Fibroblast of peridontal ligament (primary cell): ENCODE measurements at regions not wholly inside any gene's neighbourhood (a gene's known extent, or its start where the extent isn't known, plus 50 kb on each side); places are given as distances from the start of the nearest gene placed in this dataset.
A peak's percentile ranks its signal among the peaks of the same experiment; 100 is the strongest.
"Not testable (repeated sequence)": the region's sequence is repeated elsewhere in the genome, so short reads cannot be mapped to it uniquely, and the experiment has no call there.

Experiments used
- DNase-seq: peaks from one replicate; pipeline ENCODE4 v3.0.0-alpha.2; 2010; ENCODE audit errors: extremely low read depth

GRCh38 chr3:72536206-72536877 is 311.9 kb downstream of the SHQ1 start:
- no peak for DNase-seq

GRCh38 chr3:72535772-72536171 is 312.5 kb downstream of the SHQ1 start:
- no peak for DNase-seq

DNA sequence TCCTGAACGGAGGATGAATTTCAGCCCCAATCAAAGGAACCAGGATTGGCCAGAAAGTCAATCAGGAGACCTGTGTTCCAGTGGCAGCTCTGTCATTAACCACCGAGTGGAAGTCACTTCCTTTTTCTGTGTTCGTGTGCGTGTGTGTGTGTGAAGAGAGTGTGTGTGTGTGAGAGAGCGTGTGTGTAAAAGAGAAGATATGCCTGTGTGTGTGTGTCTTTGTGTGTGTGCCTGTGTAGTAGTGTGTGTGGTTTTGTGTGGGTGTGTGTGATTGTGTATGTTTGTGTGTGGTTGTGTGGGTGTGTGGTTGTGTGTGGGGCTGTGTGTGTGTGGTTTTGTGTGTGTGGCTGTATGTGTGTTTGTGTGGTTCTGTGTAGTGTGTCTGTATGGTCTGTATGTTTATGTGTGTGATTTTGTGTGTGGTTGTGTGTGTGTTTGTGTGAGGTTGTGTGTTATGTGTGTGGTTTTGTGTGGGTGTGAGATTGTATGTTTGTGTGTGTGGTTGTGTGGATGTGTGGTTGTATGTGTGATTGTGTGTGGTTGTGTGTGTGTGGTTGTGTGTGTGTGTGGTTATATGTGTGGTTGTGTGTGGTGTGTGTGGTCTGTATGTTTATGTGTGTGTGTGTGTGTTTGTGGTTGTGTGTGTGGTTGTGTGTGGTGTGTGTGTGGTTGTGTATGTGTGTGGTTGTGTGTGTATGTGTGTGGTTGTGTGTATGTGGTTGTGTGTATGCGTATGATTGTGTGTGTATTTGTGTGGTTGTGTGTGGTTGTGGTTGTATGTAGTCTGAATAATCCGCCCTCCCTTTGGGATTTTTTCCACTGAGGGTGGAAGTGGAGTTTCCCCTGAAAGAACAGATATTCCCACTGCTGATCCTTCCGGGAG is 314.4 kb downstream of the SHQ1 start:
- DNase-seq: no peak

- DNase-seq: peak; percentile 34
Measured at GRCh38 chr3:72530426-72530825, 317.8 kb downstream of the SHQ1 start.

- no peak for DNase-seq
Measured at GRCh38 chr3:72529081-72529480, 319.2 kb downstream of the SHQ1 start.

- DNase-seq: no peak
Measured at GRCh38 chr3:72523429-72524151, 324.7 kb downstream of the SHQ1 start.

DNA sequence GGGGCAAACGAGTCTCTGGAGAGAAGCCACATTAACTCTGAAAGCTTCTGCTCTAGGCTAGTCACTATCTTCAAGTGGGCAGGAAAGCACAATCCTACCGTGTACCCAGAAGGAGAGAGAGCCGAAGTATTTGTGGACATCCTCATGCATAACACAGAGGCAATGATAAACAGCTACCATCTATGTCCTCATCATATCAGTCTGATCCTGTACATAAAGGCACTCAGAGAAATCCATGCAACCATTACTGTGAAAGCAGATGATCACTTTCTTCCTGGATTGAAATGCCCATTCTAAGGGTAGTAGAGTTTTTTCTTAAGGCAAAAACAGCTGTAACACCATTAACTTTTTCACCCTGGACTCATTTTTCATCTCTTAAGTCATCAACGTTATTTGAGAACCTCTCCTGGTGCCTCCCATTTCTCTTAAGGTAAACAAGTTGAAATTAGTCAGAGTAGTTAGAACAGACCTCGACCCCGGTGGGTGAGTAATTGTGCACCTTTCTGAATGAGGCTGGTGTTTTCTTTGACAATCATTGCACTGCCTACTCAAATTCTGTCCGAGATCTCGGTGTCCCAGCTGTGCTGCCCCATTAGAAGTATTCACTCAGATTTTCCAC is 327.4 kb downstream of the SHQ1 start:
- DNase-seq: peak; percentile 20

- no peak for DNase-seq
Measured at GRCh38 chr3:72519946-72520604, 328.2 kb downstream of the SHQ1 start.

DNA sequence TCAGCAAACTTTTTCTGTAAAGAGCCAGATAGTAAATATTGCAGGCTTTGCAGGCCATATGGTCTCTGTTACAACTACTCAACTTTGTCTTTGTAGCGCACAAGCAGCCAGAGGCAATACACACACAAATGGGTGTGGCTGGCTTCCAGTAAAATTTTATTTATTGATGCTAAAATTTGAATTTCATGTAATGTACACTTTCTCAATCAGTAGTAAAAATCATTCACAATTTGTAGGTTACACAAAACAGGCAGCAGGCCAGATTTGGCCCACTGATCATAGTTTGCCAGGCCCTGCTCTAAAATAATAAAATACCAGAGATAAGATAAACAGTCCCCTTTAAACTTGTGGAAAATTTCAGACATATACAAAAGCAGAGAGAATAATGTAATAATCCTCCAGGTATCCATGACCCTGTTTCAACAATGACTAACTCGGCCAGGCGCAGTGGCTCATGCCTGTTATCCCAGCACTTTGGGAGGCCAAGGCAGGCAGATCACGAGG is 330.3 kb downstream of the SHQ1 start:
- no peak for DNase-seq

DNA sequence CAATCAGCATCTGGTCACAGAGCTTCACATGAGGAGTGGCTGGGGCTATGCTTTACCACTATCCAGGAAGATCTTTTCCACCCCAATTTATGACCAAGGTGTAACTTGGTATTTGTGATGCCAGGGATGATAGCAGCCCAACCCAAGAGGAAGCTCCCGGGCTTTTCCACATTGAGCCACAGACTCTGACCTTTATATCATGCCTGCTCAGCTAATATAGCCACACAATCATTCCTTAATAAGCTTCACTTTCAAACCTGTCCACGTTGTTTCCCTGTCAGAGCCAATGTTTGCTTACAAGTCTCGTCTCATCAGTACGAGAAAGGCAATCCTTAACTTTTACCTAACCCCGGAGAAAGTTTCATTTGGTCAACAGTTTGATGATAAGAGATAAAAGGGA is 330.9 kb downstream of the SHQ1 start:
- DNase-seq: no peak

GRCh38 chr3:72516361-72516760 is 331.9 kb downstream of the SHQ1 start:
- no peak for DNase-seq

- no peak for DNase-seq
Measured at GRCh38 chr3:72515941-72516340, 332.3 kb downstream of the SHQ1 start.

DNA sequence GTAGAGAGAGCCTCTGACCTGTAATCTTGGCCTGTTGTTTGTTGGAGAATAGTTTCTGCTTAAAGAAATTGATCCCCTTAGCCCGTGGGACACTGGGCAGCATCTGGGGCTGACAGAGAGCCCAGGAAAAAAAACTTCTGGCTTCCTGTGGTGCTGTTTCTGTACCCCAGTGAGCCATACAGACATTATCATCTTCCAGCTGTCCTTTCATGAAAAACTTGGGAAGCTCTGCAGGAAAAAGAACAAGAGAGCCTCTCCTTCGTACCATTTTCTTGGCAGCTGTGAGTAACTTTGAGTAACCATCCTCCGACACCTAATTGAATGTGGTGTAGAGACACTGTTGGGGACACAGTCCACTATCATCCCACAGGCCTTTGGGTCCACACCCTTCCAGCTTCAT is 333.0 kb downstream of the SHQ1 start:
- no peak for DNase-seq

GRCh38 chr3:72510247-72510646 is 338.0 kb downstream of the SHQ1 start:
- DNase-seq: no peak

DNA sequence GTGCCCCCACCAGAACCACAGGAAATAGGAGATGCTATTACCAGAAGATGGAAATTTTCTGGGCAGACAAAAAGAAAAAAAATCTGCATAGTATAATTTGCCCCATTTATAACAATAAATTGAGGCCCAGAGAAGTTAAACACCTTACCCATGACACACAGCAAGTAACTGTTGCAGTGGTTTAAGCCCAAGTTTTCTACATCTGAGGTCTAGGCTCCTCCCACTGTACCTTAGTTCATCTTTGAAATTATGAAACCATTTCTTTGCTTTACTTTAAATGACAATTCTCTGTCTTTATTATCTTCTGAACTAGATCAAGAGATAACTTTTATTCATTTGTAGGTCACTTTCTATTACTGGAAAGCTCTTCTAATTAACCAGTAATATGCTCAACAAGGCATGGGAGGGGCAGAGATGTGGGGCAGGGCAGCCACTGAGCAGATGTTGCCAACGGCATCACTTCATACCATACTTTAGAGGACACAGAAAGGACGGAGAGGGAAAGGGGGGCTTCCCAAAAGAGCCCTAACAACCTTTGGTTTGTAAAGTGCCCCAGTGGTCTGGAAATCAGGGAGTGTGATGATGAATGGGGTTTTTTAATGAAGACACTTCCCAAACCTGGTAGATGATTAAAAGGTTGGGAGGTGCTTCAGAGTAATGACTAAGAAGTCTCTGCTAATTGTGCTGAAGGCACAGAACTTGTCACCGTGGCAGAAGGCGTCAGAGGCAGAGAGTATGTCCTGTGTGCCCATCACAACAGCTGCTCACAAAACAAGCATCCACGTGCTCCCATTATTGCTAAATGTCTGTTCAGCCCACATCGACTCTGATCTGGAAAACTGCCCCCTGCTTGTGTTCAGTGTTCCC is 342.5 kb downstream of the SHQ1 start:
- no peak for DNase-seq

DNA sequence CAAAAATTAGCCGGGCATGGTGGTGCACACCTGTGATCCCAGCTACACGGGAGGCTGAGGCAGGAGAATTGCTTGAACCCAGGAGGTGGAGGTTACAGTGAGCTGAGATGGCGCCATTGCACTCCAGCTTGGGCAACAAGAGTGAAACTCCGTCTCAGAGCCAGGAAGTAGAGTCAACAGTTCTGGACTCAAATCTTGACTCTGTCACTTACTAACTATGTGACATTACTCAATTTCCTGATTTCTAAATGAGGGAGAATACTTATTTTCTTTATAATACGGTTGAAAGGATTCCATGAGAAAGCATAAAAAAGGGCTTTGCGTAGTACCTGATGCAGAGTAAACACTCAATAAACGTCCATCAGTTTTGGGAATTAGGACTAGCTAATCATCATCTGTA is 350.7 kb downstream of the SHQ1 start:
- DNase-seq: not testable (repeated sequence)

DNA sequence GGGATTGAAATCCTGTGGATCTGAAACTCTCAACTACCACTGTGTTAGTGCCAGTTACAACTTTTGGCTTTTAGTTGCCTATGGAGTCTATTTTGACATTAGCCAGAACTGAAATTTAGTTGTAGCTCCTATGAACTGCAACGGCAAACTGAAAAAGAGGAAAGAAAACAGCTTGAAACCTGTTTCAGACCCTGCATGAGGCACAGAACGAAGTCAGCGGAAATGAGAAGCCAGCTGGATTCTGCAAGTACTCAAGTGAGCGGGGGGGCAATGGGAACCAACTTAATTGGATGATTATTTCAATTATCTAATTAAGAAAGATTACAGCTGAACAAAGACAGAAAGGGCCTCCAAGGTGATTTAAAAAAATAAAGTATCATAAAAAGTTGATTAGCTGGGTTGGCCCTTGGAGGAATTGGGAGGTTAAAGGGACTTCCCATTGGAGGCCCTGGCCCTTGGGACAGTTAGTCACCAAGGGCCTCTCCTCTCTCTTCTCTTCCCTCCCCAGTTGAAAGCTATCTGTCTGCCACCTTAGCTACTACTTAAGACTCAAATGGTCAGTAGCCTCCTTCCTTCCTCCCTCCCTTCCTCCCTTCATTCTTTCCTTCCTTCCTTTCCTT is 352.1 kb downstream of the SHQ1 start:
- no peak for DNase-seq

DNA sequence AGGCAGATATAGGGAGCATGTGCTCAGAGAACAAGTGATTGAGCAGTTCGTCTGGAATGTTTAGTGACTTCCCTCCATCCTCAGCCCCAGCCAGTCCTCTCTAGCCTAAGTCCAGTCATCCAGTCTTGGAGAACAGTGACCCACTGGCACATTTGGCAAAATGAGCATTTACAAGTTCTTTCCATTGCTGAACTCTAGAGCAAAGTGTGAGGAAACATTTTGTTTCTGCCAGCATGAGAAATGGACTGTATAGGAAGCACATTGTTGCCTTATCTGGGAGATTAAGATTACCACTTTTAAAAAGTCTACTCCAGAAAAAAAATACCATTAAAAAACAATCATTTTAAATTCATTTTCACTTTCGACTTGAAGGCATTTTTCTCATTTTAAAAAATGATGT is 353.6 kb downstream of the SHQ1 start:
- DNase-seq: peak; percentile 51

DNA sequence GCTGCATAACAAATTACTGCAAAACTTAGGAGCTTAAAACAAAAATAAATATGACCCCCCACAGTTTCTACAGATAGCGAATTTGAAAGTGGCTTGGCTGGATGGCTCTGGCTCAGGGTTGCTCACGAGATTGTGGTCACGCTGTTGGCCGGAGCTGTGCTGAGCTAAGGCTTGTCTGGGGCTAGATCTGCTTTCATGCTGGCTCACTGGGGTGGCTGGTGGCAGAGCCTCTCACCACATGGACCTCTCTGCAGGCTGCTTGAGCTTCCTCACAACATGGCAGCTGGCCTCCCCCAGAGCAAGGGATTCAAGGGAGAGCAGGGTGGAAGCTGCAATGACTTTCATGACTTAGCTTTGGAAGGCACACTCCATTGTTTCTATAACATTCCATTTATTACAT is 354.1 kb downstream of the SHQ1 start:
- no peak for DNase-seq

GRCh38 chr3:72492240-72492639 is 356.0 kb downstream of the SHQ1 start:
- DNase-seq: peak; percentile 97
